Thoracic aorta (tissue), 2 donors: ENCODE measurements at regions not wholly inside any gene's neighbourhood (a gene's known extent, or its start where the extent isn't known, plus 50 kb on each side); places are given as distances from the start of the nearest gene placed in this dataset.

Experiments
- ATAC-seq: fragments of 150-250 bp; one replicate; pipeline ENCODE4 v1.8.0; 2017; ENCODE audit warnings: low read depth; ENCODE audit not compliant: insufficient number of reproducible peaks, low FRiP score
- DNase-seq: peaks from one replicate; pipeline ENCODE4 v3.0.0-alpha.2; 2020; ENCODE audit warnings: low spot score
- H3K27ac ChIP-seq, 2 donors: fragments of 200-600 bp; sonication (generic); 1 replicate in 1 of 2; 2 replicates in 1 of 2; pipeline ENCODE4 v1.5.1; 2016; ENCODE audit warnings: mild to moderate bottlenecking in 2 of 2, moderate library complexity in 2 of 2
- H3K27me3 ChIP-seq: fragments of 200-600 bp; sonication (generic); replicated peaks from 2 replicates; pipeline ENCODE4 v1.6.0; 2016; ENCODE audit warnings: mild to moderate bottlenecking; ENCODE audit not compliant: insufficient read depth
- H3K36me3 ChIP-seq: fragments of 200-600 bp; sonication (generic); one replicate; pipeline ENCODE4 v1.5.1; 2016
- H3K4me1 ChIP-seq, 2 donors: fragments of 200-600 bp; sonication (generic); 1 replicate in 1 of 2; 2 replicates in 1 of 2; pipeline versions ENCODE4 v1.5.1 to v1.6.0; 2016; ENCODE audit warnings: low read depth in 2 of 2, mild to moderate bottlenecking in 1 of 2; ENCODE audit not compliant: control insufficient read depth in 1 of 2
- H3K4me3 ChIP-seq: fragments of 200-600 bp; sonication (generic); 2 replicates; pipeline ENCODE4 v1.5.1; 2016; ENCODE audit warnings: mild to moderate bottlenecking
- H3K9me3 ChIP-seq: fragments of 200-600 bp; sonication (generic); 2 replicates; pipeline ENCODE4 v1.5.1; 2016
- CTCF ChIP-seq: fragments of 200-600 bp; sonication (generic); IDR thresholded peaks from one replicate; pipeline ENCODE4 v1.5.1; 2019; ENCODE audit warnings: antibody characterized with exemption

- DNase-seq (no peak), ATAC-seq (no peak)
- Histone ChIP-seq H3K4me1 (peaks cover 24 to 51% of the 10 kb centered on the region in 2 donors), H3K36me3 (no peaks in the 10 kb centered on the region), H3K9me3 (no peaks in the 10 kb centered on the region), H3K27ac (no peak overlapping the region), H3K4me3 (no peak overlapping the region), H3K27me3 (no peaks in the 10 kb centered on the region)
- TF ChIP-seq CTCF, result no peak
Observed at GRCh38 chr1:39151267-39151666, 53.2 kb upstream of the MACF1 start.

GRCh38 chr1:39152923-39153322 is 51.6 kb upstream of the MACF1 start:
- no peaks in the 10 kb centered on the region for H3K27me3 ChIP-seq
- peaks cover 29 to 56% of the 10 kb centered on the region in 2 donors for H3K4me1 ChIP-seq
- no peak for TF ChIP-seq CTCF
- no peaks in the 10 kb centered on the region for H3K9me3 ChIP-seq
- DNase-seq (no peak), ATAC-seq (no peak)
- no peaks in the 10 kb centered on the region for H3K36me3 ChIP-seq
- H3K27ac ChIP-seq, result peak overlapping the region in 1 of 2 donors; percentile 6
- H3K4me3 ChIP-seq, result no peak overlapping the region

DNA sequence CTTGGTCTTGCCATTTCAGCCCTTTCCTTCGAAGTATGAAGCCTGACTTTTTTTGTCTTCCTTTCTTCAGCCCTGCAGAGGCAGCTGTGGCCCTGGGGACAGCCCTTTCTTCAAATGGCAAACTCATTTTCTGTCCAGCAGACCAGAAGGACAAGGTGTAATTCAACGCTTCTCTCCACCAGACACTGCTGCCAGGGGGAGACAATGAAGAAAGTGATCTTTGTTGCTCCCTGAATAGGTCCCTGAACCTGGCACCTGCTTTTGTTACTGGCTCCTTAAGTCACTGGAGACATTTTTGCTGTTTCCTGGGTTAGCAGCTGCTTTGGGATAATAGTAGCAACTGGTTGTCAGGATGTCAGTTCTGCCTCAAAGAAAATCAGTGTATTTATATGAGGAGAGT is 50.8 kb upstream of the MACF1 start:
- DNase-seq (no peak), ATAC-seq (no peak)
- Histone ChIP-seq H3K27me3 (no peaks in the 10 kb centered on the region), H3K4me1 (peaks cover 37 to 61% of the 10 kb centered on the region in 2 donors), H3K4me3 (no peak overlapping the region), H3K27ac (no peak overlapping the region), H3K9me3 (no peaks in the 10 kb centered on the region), H3K36me3 (no peaks in the 10 kb centered on the region)
- no peak for TF ChIP-seq CTCF

DNA sequence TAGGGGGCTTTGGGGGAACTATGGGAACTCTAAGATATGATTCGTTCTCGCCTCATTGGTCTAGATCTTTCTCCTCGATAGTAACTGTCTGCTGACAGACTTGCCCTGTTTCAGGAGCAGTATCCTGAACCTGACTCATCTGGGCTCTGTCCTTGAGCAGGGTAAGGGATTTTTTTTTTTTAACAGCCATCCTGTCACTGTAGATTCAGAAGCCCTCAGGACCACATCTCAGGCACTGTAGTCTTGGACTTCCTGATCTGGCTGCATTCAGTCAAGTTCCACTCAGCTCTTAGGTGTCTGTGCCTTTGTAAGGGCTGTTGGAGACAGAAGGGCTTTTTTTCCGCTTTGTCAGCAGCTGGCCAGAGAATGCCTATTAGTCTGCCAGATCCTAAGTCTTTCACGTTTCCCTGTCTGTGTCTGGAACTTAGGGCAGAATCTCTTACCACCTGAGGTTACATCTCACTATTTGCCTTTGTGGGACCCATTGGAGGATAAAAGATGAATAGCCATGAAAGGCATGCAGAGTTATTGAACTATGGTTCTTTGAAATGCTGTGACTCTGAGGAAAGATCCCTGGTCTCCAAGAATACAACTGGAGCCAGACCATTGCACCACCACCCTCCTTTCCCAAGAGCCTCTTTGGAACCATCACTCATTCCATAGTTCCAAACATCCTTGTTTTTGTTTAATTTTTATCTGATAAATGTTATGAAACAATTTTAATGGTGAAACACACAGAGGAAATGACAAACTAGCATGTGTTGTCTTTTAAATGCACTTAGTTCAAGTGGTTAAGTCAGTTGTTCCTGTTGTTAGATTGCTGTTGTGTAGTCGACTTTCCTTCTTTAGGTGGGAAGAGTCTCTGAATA is 49.7 kb upstream of the MACF1 start:
- H3K4me1 ChIP-seq, result peaks cover 47 to 72% of the 10 kb centered on the region in 2 donors

More for the DNA sequence above, 49.7 kb upstream of the MACF1 start:
- no peak for TF ChIP-seq CTCF
- Histone ChIP-seq H3K4me3 (peak overlapping the region; percentile 22), H3K27ac (peak overlapping the region; percentile 45 to 51), H3K9me3 (no peaks in the 10 kb centered on the region), H3K27me3 (no peaks in the 10 kb centered on the region), H3K36me3 (no peaks in the 10 kb centered on the region)
- ATAC-seq (peak; percentile 43), DNase-seq (no peak)
